GM12801 (cell line): ENCODE measurements at regions not wholly inside any gene's neighbourhood (a gene's known extent, or its start where the extent isn't known, plus 50 kb on each side); places are given as distances from the start of the nearest gene placed in this dataset.

Experiments used
- TF ChIP-seq, protein P1 (sequence below): IDR thresholded peaks from one replicate; pipeline ENCODE4 v1.5.1; 2011; ENCODE audit warnings: control low read depth; ENCODE audit not compliant: insufficient read length; ENCODE audit errors: extremely low read depth

DNA sequence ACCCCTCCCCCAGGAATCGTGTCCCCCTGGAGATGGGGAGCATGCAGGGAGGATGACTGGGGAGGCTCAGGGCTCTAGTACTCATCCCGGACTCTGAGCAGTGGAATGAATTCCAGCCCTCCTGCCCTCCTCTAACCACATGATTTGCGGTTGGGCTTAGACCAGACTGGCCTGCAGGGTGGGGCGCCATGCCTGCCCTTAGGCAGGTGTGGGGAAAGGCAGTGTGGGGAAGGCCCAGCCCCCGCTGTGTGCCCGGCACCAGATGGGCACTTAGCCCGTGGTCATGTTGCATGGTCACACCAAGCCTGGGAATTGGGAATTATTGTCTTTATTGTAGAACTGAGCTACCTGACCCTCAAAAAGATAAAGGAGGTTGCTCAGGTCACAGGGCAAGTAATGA is 283.8 kb downstream of the TLE3 start:
- TF ChIP-seq, protein P1, sequence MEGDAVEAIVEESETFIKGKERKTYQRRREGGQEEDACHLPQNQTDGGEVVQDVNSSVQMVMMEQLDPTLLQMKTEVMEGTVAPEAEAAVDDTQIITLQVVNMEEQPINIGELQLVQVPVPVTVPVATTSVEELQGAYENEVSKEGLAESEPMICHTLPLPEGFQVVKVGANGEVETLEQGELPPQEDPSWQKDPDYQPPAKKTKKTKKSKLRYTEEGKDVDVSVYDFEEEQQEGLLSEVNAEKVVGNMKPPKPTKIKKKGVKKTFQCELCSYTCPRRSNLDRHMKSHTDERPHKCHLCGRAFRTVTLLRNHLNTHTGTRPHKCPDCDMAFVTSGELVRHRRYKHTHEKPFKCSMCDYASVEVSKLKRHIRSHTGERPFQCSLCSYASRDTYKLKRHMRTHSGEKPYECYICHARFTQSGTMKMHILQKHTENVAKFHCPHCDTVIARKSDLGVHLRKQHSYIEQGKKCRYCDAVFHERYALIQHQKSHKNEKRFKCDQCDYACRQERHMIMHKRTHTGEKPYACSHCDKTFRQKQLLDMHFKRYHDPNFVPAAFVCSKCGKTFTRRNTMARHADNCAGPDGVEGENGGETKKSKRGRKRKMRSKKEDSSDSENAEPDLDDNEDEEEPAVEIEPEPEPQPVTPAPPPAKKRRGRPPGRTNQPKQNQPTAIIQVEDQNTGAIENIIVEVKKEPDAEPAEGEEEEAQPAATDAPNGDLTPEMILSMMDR: no peak

- TF ChIP-seq, protein P1: no peak
Observed at GRCh38 chr15:69814932-69815331, 282.8 kb downstream of the TLE3 start.

- TF ChIP-seq, protein P1: no peak
Observed at GRCh38 chr15:69815793-69816192, 281.9 kb downstream of the TLE3 start.

- TF ChIP-seq, protein P1: no peak
Observed at GRCh38 chr15:69816522-69816921, 281.2 kb downstream of the TLE3 start.

GRCh38 chr15:69818529-69818928 is 279.2 kb downstream of the TLE3 start:
- TF ChIP-seq, protein P1: no peak

DNA sequence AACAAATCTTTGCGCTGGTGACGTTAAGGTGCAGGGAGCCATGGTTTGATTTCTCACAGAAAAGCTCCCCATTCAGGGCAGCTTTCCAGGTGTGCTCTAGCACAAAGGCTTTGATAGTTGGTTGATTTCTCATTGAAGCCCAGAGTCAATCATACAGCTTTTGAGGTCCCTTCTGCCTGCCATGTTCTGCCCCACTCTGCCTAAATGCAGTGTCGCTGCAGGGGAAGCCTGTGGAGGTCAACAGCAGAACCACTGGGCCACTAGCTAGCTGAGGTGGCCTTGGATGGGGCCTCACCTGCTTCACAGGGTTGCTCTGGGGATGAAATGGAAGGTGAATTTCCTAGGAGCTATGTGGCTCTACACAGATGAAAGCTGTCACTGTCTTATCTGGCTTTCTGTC is 278.3 kb downstream of the TLE3 start:
- TF ChIP-seq, protein P1: no peak

GRCh38 chr15:69820819-69821218 is 276.9 kb downstream of the TLE3 start:
- TF ChIP-seq, protein P1: no peak
